ENCODE measurements at regions not wholly inside any gene's neighbourhood (a gene's known extent, or its start where the extent isn't known, plus 50 kb on each side); places are given as distances from the start of the nearest gene placed in this dataset.

DNA sequence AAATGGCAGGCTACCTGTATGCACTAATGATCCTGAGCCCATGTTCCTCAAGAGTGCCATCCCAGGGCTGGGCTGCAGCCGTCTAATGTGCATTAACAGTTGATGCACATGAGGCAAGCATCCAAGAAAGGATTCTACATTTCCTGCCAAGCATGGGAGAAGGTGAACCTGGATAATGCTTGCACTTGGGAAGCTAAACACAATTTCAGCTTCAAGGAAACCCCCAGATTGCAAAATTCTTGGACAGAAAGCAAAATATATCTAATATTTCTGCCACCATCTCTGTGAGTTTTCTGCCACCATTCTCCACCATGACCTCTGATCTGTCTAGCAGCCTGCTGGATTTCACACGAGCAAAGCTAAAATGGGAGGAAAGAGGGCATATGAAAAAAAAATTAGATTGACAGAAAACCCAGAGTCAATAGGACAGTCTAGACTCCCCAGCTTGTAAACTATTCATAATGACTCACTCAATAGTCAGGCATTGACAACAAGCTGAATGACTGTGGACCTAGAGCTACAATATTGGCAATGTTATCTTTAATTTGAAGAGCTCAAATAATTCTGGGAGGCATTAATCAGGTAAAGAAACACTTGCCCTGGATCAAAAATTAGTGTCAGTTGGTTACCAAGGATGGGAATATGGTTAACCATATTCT is 91.9 kb upstream of the BCL2L14 start:
- Mint-ChIP-seq H3K4me3 (no peak overlapping the region), H3K27ac (ENCODE audit: unreplicated experiment) (no peak overlapping the region), H3K27me3 (ENCODE audit: low read depth) (no peaks in the 10 kb centered on the region), H3K9me3 (peaks cover 4% of the 10 kb centered on the region), H3K36me3 (ENCODE audit: low read depth) (no peaks in the 10 kb centered on the region), H3K4me1 (peaks cover under 1% of the 10 kb centered on the region)
- TF ChIP-seq, protein P1, sequence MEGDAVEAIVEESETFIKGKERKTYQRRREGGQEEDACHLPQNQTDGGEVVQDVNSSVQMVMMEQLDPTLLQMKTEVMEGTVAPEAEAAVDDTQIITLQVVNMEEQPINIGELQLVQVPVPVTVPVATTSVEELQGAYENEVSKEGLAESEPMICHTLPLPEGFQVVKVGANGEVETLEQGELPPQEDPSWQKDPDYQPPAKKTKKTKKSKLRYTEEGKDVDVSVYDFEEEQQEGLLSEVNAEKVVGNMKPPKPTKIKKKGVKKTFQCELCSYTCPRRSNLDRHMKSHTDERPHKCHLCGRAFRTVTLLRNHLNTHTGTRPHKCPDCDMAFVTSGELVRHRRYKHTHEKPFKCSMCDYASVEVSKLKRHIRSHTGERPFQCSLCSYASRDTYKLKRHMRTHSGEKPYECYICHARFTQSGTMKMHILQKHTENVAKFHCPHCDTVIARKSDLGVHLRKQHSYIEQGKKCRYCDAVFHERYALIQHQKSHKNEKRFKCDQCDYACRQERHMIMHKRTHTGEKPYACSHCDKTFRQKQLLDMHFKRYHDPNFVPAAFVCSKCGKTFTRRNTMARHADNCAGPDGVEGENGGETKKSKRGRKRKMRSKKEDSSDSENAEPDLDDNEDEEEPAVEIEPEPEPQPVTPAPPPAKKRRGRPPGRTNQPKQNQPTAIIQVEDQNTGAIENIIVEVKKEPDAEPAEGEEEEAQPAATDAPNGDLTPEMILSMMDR (conservative IDR thresholded peaks at IDR 0.05) = no peak
- DNase-seq (ENCODE audit: low read depth, low spot score) = no peak

DNA sequence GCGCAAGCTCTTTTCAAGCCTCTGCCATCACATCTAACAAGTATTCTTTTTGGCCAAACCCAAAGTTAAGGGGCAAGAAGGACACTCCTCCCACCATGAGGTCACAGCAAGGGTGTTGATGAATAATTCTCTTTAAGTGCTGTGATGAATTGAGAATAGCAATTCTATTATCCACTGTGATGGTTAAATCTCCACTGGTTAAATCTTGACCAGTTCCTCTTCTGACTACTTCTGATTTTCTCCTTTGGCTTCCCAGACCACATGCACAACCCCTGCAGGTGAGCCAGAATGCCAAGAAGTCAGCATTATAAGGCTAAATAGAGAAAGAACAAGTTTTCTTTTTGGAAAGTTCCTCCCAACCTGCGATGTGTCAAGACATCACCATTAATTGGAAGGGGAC is 90.6 kb upstream of the BCL2L14 start:
- Mint-ChIP-seq H3K4me1 (no peaks in the 10 kb centered on the region), H3K36me3 (ENCODE audit: low read depth) (no peaks in the 10 kb centered on the region), H3K27me3 (ENCODE audit: low read depth) (no peaks in the 10 kb centered on the region), H3K4me3 (no peak overlapping the region), H3K27ac (ENCODE audit: unreplicated experiment) (no peak overlapping the region), H3K9me3 (peaks cover 4% of the 10 kb centered on the region)
- TF ChIP-seq, protein P1 (conservative IDR thresholded peaks at IDR 0.05) = no peak
- DNase-seq (ENCODE audit: low read depth, low spot score) = no peak

DNA sequence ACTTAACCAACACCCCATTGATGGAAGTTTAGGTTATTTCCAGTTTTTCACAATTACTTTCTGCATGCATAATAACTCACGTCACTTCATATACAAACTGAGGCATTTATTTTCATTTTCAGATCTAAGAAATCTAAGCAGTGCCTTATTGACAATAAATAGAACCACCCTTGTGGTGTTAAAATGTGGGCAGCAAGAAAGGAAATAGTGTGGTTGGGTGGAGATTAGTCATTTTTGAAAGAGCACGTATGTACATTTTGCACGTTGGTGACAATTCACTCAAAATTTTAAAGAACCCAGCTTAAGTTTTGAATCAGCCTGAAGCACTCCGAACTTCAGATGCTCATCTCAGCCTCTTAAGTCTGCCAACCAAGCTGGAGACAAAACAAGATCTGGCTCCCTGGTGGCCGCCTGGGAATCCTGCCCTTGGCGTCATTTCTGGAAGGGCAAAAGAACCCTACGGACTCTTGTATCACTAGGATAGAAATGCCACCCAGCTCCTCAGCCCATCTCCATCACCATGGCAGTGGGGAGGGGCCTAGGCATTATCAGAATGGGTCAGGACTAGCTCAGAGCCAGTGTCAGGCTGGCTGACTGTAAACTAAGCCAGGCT is 89.5 kb upstream of the BCL2L14 start:
- Mint-ChIP-seq H3K4me3 (no peak overlapping the region), H3K27ac (ENCODE audit: unreplicated experiment) (no peak overlapping the region), H3K36me3 (ENCODE audit: low read depth) (no peaks in the 10 kb centered on the region), H3K9me3 (peaks cover 4% of the 10 kb centered on the region), H3K27me3 (ENCODE audit: low read depth) (no peaks in the 10 kb centered on the region), H3K4me1 (no peaks in the 10 kb centered on the region)
- DNase-seq (ENCODE audit: low read depth, low spot score) = no peak
- TF ChIP-seq, protein P1 (conservative IDR thresholded peaks at IDR 0.05) = no peak

DNA sequence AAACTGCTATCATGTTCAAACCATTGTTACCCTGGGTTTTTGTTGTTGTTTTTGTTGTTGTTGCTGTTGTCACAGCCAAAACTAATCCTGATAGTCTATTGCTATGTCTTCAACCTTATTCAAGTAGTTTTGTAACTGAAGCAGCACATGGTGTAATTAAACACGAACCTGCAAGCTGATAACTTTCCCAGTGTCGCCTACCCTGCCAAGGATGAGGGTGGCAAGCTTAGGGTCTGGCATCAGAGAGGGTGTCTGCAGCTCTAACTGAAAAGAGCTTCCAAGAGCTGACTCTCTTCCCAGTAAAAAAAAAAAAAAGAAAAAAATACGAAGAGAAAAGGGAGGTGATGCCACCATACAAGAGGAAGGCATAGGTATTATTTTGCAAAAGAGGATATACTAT is 86.3 kb upstream of the BCL2L14 start:
- no peak for DNase-seq (ENCODE audit: low read depth, low spot score)
- Mint-ChIP-seq H3K36me3 (ENCODE audit: low read depth) (no peaks in the 10 kb centered on the region), H3K9me3 (peaks cover 4% of the 10 kb centered on the region), H3K4me3 (no peak overlapping the region), H3K4me1 (no peaks in the 10 kb centered on the region), H3K27ac (ENCODE audit: unreplicated experiment) (no peak overlapping the region), H3K27me3 (ENCODE audit: low read depth) (no peaks in the 10 kb centered on the region)
- TF ChIP-seq, protein P1 (conservative IDR thresholded peaks at IDR 0.05) = no peak

DNA sequence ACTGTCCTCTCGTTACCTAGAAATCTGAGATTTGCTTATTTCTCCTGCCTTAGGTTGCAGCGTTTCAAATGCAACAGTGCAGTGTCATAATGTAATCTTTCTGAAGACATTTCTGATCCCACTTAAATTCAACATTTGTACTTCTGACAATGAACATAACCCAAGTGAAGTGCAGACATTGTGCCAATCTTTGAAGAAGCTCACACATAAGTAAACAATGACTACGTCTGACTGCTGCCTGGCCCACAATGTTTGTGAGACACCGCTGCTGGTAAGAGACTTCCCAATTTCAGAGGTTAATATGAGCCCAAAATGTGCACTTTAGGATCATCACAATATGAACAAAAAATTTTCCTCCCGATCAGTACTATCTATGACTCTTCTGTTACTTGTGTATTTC is 84.6 kb upstream of the BCL2L14 start:
- no peak overlapping the region for H3K4me3 Mint-ChIP-seq
- DNase-seq (ENCODE audit: low read depth, low spot score) = no peak
- H3K36me3 Mint-ChIP-seq (ENCODE audit: low read depth) = no peaks in the 10 kb centered on the region
- TF ChIP-seq, protein P1 (conservative IDR thresholded peaks at IDR 0.05) = no peak
- H3K4me1 Mint-ChIP-seq = no peaks in the 10 kb centered on the region
- H3K9me3 Mint-ChIP-seq = peaks cover 4% of the 10 kb centered on the region
- H3K27ac Mint-ChIP-seq (ENCODE audit: unreplicated experiment) = no peak overlapping the region
- H3K27me3 Mint-ChIP-seq (ENCODE audit: low read depth) = no peaks in the 10 kb centered on the region

Measured in neural crest cell (in vitro differentiated cells).